GM23248 (cell line): ENCODE measurements at regions not wholly inside any gene's neighbourhood (a gene's known extent, or its start where the extent isn't known, plus 50 kb on each side); places are given as distances from the start of the nearest gene placed in this dataset.

Source experiments
- DNase-seq: peaks from one replicate; pipeline ENCODE4 v3.0.0-alpha.2; 2015
- H2AFZ ChIP-seq: fragments of 200-600 bp; sonication (generic); 2 replicates; pipeline ENCODE4 v1.6.1; 2016; ENCODE audit warnings: antibody characterized with exemption
- H3F3A ChIP-seq: fragments of 200-600 bp; sonication (generic); 2 replicates; pipeline ENCODE4 v1.6.1; 2016; ENCODE audit warnings: mild to moderate bottlenecking, antibody characterized with exemption, mixed run types; ENCODE audit not compliant: insufficient read depth
- H3K27ac ChIP-seq: fragments of 200-600 bp; sonication (generic); 2 replicates; pipeline ENCODE4 v1.5.1; 2016; ENCODE audit warnings: mild to moderate bottlenecking
- H3K27me3 ChIP-seq: fragments of 200-600 bp; sonication (generic); replicated peaks from 2 replicates; pipeline ENCODE4 v1.6.1; 2016; ENCODE audit warnings: mild to moderate bottlenecking; ENCODE audit not compliant: insufficient read depth
- H3K36me3 ChIP-seq: fragments of 200-600 bp; sonication (generic); 2 replicates; pipeline ENCODE4 v1.6.1; 2016; ENCODE audit warnings: low read depth, mild to moderate bottlenecking
- H3K4me1 ChIP-seq: fragments of 200-600 bp; sonication (generic); 2 replicates; pipeline ENCODE4 v1.6.1; 2016; ENCODE audit warnings: mild to moderate bottlenecking; ENCODE audit not compliant: insufficient read depth
- H3K4me2 ChIP-seq: fragments of 200-600 bp; sonication (generic); one replicate; pipeline ENCODE4 v1.6.1; 2016; ENCODE audit warnings: mild to moderate bottlenecking; ENCODE audit not compliant: unreplicated experiment
- H3K4me3 ChIP-seq: fragments of 200-600 bp; sonication (generic); 2 replicates; pipeline ENCODE4 v1.5.1; 2016; ENCODE audit warnings: mild to moderate bottlenecking
- H3K79me2 ChIP-seq: fragments of 200-600 bp; sonication (generic); 2 replicates; pipeline ENCODE4 v1.6.1; 2016; ENCODE audit warnings: mild to moderate bottlenecking; ENCODE audit not compliant: insufficient read depth
- H3K9ac ChIP-seq: fragments of 200-600 bp; sonication (generic); 2 replicates; pipeline ENCODE4 v1.6.1; 2016; ENCODE audit warnings: mild to moderate bottlenecking
- H3K9me2 ChIP-seq: fragments of 200-600 bp; sonication (generic); 2 replicates; pipeline ENCODE4 v1.6.1; 2016; ENCODE audit warnings: mixed run types, mild to moderate bottlenecking, moderate library complexity; ENCODE audit not compliant: insufficient read depth
- H3K9me3 ChIP-seq: fragments of 200-600 bp; sonication (generic); one replicate; pipeline ENCODE4 v1.6.1; 2017; ENCODE audit warnings: low read depth
- H4K20me1 ChIP-seq: fragments of 200-600 bp; sonication (generic); 2 replicates; pipeline ENCODE4 v1.6.0; 2016; ENCODE audit not compliant: insufficient read depth
- EZH2 ChIP-seq: fragments of 200-600 bp; sonication (generic); IDR thresholded peaks from 2 replicates; pipeline ENCODE4 v1.6.1; 2018; ENCODE audit warnings: antibody characterized with exemption, mild to moderate bottlenecking; ENCODE audit not compliant: insufficient read depth, poor library complexity, severe bottlenecking
- EZH2phosphoT487 ChIP-seq: fragments of 200-600 bp; sonication (generic); IDR thresholded peaks from 2 replicates; pipeline ENCODE4 v1.6.1; 2018; ENCODE audit warnings: antibody characterized with exemption, moderate library complexity, mild to moderate bottlenecking, low read depth; ENCODE audit not compliant: insufficient read depth
- WGBS, 2 experiments: methylation state at CpG; one replicate each; pipeline ENCODE4 v1.1.6; 2015 to 2017; ENCODE audit warnings: low lambda C conversion rate in 2 of 2, low coverage in 1 of 2; ENCODE audit errors: missing lambda C conversion rate in 2 of 2; 5-methylcytosine and 5-hydroxymethylcytosine counted together
- in situ Hi-C: fragments of 300-500 bp; cut with MboI; formaldehyde crosslinking; loops from 2 replicates; pipeline ENCODE4 v1.15.0; 2020

DNA sequence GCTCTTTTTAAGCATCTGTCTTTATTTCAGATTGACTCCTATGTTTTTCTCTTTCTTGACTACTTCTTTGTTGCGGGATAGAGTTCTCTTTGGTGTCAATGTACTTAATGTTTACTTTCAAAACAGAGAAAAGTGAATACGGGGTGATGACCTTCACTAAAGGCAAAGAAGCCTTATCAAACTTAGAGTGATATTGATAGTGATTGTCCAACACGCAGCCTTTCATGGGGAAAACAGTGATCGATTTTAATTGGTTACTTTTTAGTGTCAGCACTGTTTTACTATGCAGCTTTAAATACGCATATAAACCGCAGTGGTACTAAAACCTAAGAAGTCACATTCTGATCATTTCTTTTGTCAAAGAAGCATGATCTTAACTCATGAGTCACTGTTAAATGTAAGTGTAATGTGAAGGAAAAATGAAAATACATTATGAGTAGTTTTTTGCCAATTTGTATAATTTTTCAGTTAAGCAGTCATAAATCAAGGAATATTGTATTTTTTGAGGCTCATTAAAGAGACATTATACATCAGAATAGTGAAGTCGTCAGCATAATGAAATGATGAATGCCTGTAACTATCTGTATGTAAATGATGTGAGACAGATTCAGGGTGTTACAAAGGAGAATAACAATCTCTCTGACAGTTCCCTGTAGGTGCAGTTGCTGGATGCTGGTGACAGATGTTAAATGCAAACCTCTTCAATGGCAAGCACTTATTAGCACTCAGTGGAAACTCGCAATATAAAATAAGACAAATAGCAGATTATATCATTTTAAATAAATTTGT is 2082.8 kb upstream of the TENM3 start:
- H3K27ac ChIP-seq: no peak overlapping the region

GRCh38 chr4:180164799-180165198 is 2078.4 kb upstream of the TENM3 start:
- no peak overlapping the region for H3K4me2 ChIP-seq
- no peak overlapping the region for H2AFZ ChIP-seq
- no peak overlapping the region for H3K4me3 ChIP-seq
- H3F3A ChIP-seq: no peaks in the 10 kb centered on the region
- H3K9me3 ChIP-seq: peaks cover 6% of the 10 kb centered on the region
- no peaks in the 10 kb centered on the region for H3K36me3 ChIP-seq
- no peak for DNase-seq
- no peaks in the 10 kb centered on the region for H4K20me1 ChIP-seq
- H3K4me1 ChIP-seq: no peaks in the 10 kb centered on the region
- TF ChIP-seq EZH2 (no peak), EZH2phosphoT487 (no peak)
- no peaks in the 10 kb centered on the region for H3K79me2 ChIP-seq
- in situ Hi-C loops: no loop called here
- H3K27me3 ChIP-seq: no peaks in the 10 kb centered on the region
- no peaks in the 10 kb centered on the region for H3K9me2 ChIP-seq
- no peak overlapping the region for H3K27ac ChIP-seq
- no peak overlapping the region for H3K9ac ChIP-seq
- 5 to 8% methylated on average over 2 of the region's 2 CpGs for WGBS, 2 experiments

More for the DNA sequence above, 2082.8 kb upstream of the TENM3 start:
- Histone ChIP-seq H2AFZ (no peak overlapping the region), H3K4me2 (no peak overlapping the region), H3K4me1 (no peaks in the 10 kb centered on the region), H4K20me1 (no peaks in the 10 kb centered on the region), H3K36me3 (no peaks in the 10 kb centered on the region), H3F3A (no peaks in the 10 kb centered on the region), H3K27me3 (no peaks in the 10 kb centered on the region), H3K79me2 (no peaks in the 10 kb centered on the region), H3K9ac (no peak overlapping the region), H3K9me3 (no peaks in the 10 kb centered on the region), H3K9me2 (no peaks in the 10 kb centered on the region), H3K4me3 (no peak overlapping the region)
- DNase-seq: no peak
- 31 to 33% methylated on average over 8 of the region's 8 CpGs for WGBS, 2 experiments
- in situ Hi-C loops: no loop called here
- TF ChIP-seq EZH2phosphoT487 (no peak), EZH2 (no peak)

DNA sequence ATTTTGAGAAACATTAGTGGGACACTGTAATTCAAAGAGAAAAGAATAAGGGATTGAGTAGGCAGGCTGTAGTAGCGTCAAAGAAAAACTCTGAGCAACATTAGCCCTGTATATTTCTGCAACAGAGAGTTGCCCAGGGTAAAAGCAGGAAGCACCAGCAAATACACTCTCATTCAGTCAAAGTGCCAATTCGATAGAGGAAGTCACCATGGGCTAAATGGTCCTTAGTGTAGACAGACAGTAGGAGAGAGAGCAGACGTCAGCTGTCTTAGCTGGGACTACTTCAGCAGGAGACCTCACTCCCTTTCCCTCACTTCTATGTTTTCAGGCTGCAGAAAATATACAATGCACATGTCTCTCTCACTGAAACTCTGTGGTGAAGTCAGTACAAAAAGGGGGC is 2073.8 kb upstream of the TENM3 start:
- TF ChIP-seq EZH2 (no peak), EZH2phosphoT487 (no peak)
- no peaks in the 10 kb centered on the region for H3K79me2 ChIP-seq

GRCh38 chr4:180169966-180170365 is 2073.2 kb upstream of the TENM3 start:
- TF ChIP-seq EZH2 (no peak), EZH2phosphoT487 (no peak)
- no peak overlapping the region for H3K4me2 ChIP-seq

More for the DNA sequence above, 2073.8 kb upstream of the TENM3 start:
- Histone ChIP-seq H3K9ac (no peak overlapping the region), H3F3A (no peaks in the 10 kb centered on the region), H4K20me1 (no peaks in the 10 kb centered on the region), H3K27me3 (no peaks in the 10 kb centered on the region), H3K9me3 (peaks cover 11% of the 10 kb centered on the region), H3K9me2 (no peaks in the 10 kb centered on the region), H3K27ac (no peak overlapping the region), H3K36me3 (no peaks in the 10 kb centered on the region), H3K4me2 (no peak overlapping the region), H3K4me3 (no peak overlapping the region), H3K4me1 (no peaks in the 10 kb centered on the region), H2AFZ (no peak overlapping the region)
- no peak for DNase-seq
- in situ Hi-C loops: no loop called here
- 15 to 17% methylated on average over 3 of the region's 3 CpGs for WGBS, 2 experiments

More at GRCh38 chr4:180169966-180170365, 2073.2 kb upstream of the TENM3 start:
- Histone ChIP-seq H3K4me3 (no peak overlapping the region), H3K27me3 (no peaks in the 10 kb centered on the region), H2AFZ (no peak overlapping the region), H3K36me3 (no peaks in the 10 kb centered on the region), H3K9me3 (peaks cover 12% of the 10 kb centered on the region), H3K27ac (no peak overlapping the region), H3K4me1 (no peaks in the 10 kb centered on the region), H3F3A (no peaks in the 10 kb centered on the region), H3K79me2 (no peaks in the 10 kb centered on the region), H4K20me1 (no peaks in the 10 kb centered on the region), H3K9me2 (no peaks in the 10 kb centered on the region), H3K9ac (no peak overlapping the region)
- in situ Hi-C loops: no loop called here
- 4 to 6% methylated on average over 1 of the region's 1 CpG for WGBS, 2 experiments
- DNase-seq: no peak
